ENCODE measurements at regions not wholly inside any gene's neighbourhood (a gene's known extent, or its start where the extent isn't known, plus 50 kb on each side); places are given as distances from the start of the nearest gene placed in this dataset.

DNA sequence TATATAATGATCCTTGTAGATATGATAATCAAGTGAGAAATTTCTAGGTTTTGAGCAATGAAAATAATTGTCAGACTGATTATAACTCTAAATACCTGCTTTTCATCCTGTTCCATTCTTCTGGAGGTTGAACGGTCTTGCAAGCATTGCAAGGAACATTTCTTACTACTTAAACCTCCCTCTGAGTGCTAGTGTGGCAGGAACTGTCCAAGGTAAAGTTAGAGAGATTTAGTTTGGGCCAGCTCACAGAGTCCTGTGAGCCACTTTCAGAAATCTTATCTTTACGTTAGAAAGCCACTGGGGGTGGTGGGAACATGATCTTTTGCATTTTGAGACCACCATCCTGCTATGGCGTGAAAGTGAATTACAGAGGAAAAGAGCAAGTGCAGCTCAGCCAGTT is 121.1 kb upstream of the NPHP3 start:
- no peaks in the 10 kb centered on the region for H3K36me3 ChIP-seq (ENCODE audit: control insufficient read depth, insufficient read depth, low read length)
- in situ Hi-C loops (cut with HindIII; ENCODE audit: low pct_unique_long_range_greater_than_20kb, low sequenced_read_pairs) (no loop called here), intact Hi-C loops (cut with micrococcal nuclease; ENCODE audit: unreplicated experiment) (no loop called here)
- no peaks in the 10 kb centered on the region for H3K4me1 ChIP-seq (ENCODE audit: control insufficient read depth, insufficient read depth, low read length)
- ATAC-seq (no peak), DNase-seq (ENCODE audit: low read depth, low spot score) (no peak)
- ChIA-PET CTCF (no interaction called here), POLR2A (no interaction called here)
- TF ChIP-seq SIN3A (IDR thresholded peaks at IDR 0.05; ENCODE audit: borderline replicate concordance, insufficient read depth, low read depth, low read length) (no peak), POLR2AphosphoS5 (IDR thresholded peaks at IDR 0.05; ENCODE audit: low read depth, low read length) (no peak)
- TF ChIP-seq, protein P1, sequence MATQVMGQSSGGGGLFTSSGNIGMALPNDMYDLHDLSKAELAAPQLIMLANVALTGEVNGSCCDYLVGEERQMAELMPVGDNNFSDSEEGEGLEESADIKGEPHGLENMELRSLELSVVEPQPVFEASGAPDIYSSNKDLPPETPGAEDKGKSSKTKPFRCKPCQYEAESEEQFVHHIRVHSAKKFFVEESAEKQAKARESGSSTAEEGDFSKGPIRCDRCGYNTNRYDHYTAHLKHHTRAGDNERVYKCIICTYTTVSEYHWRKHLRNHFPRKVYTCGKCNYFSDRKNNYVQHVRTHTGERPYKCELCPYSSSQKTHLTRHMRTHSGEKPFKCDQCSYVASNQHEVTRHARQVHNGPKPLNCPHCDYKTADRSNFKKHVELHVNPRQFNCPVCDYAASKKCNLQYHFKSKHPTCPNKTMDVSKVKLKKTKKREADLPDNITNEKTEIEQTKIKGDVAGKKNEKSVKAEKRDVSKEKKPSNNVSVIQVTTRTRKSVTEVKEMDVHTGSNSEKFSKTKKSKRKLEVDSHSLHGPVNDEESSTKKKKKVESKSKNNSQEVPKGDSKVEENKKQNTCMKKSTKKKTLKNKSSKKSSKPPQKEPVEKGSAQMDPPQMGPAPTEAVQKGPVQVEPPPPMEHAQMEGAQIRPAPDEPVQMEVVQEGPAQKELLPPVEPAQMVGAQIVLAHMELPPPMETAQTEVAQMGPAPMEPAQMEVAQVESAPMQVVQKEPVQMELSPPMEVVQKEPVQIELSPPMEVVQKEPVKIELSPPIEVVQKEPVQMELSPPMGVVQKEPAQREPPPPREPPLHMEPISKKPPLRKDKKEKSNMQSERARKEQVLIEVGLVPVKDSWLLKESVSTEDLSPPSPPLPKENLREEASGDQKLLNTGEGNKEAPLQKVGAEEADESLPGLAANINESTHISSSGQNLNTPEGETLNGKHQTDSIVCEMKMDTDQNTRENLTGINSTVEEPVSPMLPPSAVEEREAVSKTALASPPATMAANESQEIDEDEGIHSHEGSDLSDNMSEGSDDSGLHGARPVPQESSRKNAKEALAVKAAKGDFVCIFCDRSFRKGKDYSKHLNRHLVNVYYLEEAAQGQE (IDR thresholded peaks at IDR 0.05; ENCODE audit: insufficient read depth in 1 of 2, low read depth in 2 of 2, low read length in 1 of 2) = peak in 1 of 2 experiments; percentile 46; a peak in 1 of 4 replicates
- no peaks in the 10 kb centered on the region for H3K9me3 ChIP-seq (ENCODE audit: control insufficient read depth, insufficient read depth, low read depth, low read length)
- H3K27ac ChIP-seq (ENCODE audit: low read length) = no peak overlapping the region
- BruUV-seq (replicated peaks) = no TSS peak
- H3K4me3 ChIP-seq (ENCODE audit: low read depth in 2 of 2, low read length in 2 of 2) = no peak overlapping the region
- H3K27me3 ChIP-seq (ENCODE audit: control insufficient read depth, insufficient read depth, low read length) = no peaks in the 10 kb centered on the region; the same call in 1 of the 2 replicates

DNA sequence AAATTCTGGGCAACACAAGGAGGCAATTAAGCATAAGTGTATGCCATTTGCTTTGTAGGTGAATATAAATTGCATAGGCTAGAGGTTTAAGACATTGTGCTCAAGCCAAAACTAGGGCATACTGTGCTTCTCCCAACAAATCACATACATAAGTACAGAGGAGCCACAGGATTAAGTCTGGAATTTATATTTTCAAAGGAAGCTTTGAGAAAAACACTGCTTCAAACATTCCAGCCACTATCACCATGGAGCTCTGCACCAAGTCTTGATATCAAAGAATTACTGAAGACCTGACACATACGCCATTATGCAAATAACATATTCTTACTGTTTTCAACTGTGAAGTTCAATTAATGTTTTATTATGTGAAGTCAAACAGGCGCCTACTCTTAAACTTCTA is 119.4 kb upstream of the NPHP3 start:
- intact Hi-C loops (cut with micrococcal nuclease; ENCODE audit: unreplicated experiment) = no loop called here

More for the DNA sequence above, 119.4 kb upstream of the NPHP3 start:
- H3K4me1 ChIP-seq (ENCODE audit: control insufficient read depth, insufficient read depth, low read length) = no peaks in the 10 kb centered on the region
- H3K27ac ChIP-seq (ENCODE audit: low read length) = no peak overlapping the region
- in situ Hi-C loops (cut with HindIII; ENCODE audit: low pct_unique_long_range_greater_than_20kb, low sequenced_read_pairs) = no loop called here
- no TSS peak for BruUV-seq (replicated peaks)
- H3K36me3 ChIP-seq (ENCODE audit: control insufficient read depth, insufficient read depth, low read length) = no peaks in the 10 kb centered on the region
- ChIA-PET POLR2A (interaction anchor here (0.6 kb wide), 1 partner anchor 514 kb away, joined by 3 read pairs; no protein-coding TSS in a partner anchor), CTCF (interaction anchor here (0.6 kb wide), 1 partner anchor 720 kb away, joined by 4 read pairs; no protein-coding TSS in a partner anchor)
- no peak overlapping the region for H3K4me3 ChIP-seq (ENCODE audit: low read depth in 2 of 2, low read length in 2 of 2)
- TF ChIP-seq, protein P1 (IDR thresholded peaks at IDR 0.05; ENCODE audit: insufficient read depth in 1 of 2, low read depth in 2 of 2, low read length in 1 of 2) = no peak
- TF ChIP-seq TCF7L2 (IDR thresholded peaks at IDR 0.05; ENCODE audit: low read depth, low read length) (no peak), SIN3A (IDR thresholded peaks at IDR 0.05; ENCODE audit: borderline replicate concordance, insufficient read depth, low read depth, low read length) (no peak), POLR2AphosphoS5 (IDR thresholded peaks at IDR 0.05; ENCODE audit: low read depth, low read length) (no peak)
- TF ChIP-seq, protein P2, sequence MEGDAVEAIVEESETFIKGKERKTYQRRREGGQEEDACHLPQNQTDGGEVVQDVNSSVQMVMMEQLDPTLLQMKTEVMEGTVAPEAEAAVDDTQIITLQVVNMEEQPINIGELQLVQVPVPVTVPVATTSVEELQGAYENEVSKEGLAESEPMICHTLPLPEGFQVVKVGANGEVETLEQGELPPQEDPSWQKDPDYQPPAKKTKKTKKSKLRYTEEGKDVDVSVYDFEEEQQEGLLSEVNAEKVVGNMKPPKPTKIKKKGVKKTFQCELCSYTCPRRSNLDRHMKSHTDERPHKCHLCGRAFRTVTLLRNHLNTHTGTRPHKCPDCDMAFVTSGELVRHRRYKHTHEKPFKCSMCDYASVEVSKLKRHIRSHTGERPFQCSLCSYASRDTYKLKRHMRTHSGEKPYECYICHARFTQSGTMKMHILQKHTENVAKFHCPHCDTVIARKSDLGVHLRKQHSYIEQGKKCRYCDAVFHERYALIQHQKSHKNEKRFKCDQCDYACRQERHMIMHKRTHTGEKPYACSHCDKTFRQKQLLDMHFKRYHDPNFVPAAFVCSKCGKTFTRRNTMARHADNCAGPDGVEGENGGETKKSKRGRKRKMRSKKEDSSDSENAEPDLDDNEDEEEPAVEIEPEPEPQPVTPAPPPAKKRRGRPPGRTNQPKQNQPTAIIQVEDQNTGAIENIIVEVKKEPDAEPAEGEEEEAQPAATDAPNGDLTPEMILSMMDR (IDR thresholded peaks at IDR 0.05) = no peak
- DNase-seq (ENCODE audit: low read depth, low spot score) (no peak), ATAC-seq (no peak)
- peaks cover 3% of the 10 kb centered on the region; the same call in 1 of the 2 replicates for H3K27me3 ChIP-seq (ENCODE audit: control insufficient read depth, insufficient read depth, low read length)
- H3K9me3 ChIP-seq (ENCODE audit: control insufficient read depth, insufficient read depth, low read depth, low read length) = no peaks in the 10 kb centered on the region

Data from Panc1 (cell line).